ENCODE measurements at regions not wholly inside any gene's neighbourhood (a gene's known extent, or its start where the extent isn't known, plus 50 kb on each side); places are given as distances from the start of the nearest gene placed in this dataset.

GRCh38 chr7:67426654-67427053 lies 430.0 kb downstream of the TYW1 start:
- DNase-seq, result no peak

GRCh38 chr7:67429735-67430134 lies 433.1 kb downstream of the TYW1 start:
- no peak for DNase-seq

GRCh38 chr7:67432536-67433234 lies 436.1 kb downstream of the TYW1 start:
- DNase-seq, result no peak

- DNase-seq, result no peak
Measured at GRCh38 chr7:67435894-67436535, 439.4 kb downstream of the TYW1 start.

- no peak for DNase-seq
Measured at GRCh38 chr7:67438198-67438882, 441.7 kb downstream of the TYW1 start.

DNA sequence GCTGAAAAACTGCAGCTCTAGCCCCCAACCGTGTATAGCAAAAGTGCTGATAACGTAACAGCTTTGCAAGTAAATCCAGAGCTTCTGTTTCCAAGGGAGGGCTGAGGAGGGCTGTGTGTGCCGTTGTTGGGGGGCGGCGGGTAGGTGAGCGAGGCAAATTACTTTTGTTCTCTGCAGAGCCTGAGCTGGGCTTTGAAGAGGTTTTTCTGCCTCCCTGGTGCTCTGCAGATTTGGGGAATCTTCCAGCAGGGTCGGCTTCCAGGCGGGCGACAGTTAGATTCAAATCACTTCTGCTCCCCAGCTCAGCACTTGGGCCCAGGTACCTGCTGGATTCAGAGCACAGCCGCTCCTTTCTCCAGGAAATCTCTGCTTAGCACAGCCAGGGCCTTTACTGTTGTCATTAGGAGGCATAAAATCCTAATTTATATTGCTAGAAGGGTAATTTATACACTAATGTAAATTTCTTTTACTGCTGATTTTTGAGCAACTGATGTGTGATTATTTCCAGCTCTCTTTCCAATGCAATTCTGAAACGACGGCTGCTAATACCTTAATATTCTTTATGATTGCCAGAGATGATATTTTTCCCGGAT lies 442.4 kb downstream of the TYW1 start:
- DNase-seq, result no peak

GRCh38 chr7:67440321-67440720 lies 443.7 kb downstream of the TYW1 start:
- no peak for DNase-seq

- DNase-seq, result no peak
Measured at GRCh38 chr7:67445728-67446127, 449.1 kb downstream of the TYW1 start.

DNA sequence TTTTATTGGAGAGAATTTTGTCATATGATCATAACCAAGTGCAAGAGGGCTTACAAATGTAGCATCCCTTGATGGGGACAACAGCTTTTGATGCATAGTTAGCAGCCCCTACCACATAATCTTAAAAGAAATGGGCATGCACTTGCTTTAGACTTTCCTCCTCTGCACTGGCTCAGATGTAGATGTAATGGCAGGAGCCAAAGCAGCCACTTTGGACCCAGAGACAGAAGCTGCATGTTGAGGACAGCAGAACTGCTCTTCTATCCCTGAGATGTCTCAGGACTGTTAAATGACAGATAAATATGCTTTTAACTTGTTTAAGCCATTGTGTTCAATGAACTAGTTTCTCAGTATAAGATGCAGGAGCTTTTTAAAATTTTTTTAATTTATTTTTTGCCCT lies 450.7 kb downstream of the TYW1 start:
- DNase-seq, result no peak

GRCh38 chr7:67448271-67448670 lies 451.6 kb downstream of the TYW1 start:
- DNase-seq, result no peak

DNA sequence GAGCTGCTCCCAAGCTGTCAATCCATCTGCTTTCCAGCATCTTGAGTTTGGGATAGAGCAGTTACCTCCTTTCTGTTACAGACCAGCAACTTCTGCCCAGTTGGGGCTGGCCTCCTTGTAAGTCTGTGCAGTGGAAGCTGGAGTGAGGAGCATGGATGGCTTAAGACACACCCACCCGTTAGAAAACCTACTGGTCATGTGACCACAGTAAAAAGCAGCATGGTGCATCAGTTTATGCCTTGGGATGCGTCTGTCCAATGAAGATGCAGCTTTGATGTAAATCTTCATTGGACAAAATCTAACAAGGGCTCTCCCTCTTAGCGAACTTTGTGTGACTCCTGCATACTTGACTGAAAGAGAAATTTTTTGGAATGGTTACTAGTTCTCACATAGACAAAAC lies 453.5 kb downstream of the TYW1 start:
- DNase-seq, result no peak

DNA sequence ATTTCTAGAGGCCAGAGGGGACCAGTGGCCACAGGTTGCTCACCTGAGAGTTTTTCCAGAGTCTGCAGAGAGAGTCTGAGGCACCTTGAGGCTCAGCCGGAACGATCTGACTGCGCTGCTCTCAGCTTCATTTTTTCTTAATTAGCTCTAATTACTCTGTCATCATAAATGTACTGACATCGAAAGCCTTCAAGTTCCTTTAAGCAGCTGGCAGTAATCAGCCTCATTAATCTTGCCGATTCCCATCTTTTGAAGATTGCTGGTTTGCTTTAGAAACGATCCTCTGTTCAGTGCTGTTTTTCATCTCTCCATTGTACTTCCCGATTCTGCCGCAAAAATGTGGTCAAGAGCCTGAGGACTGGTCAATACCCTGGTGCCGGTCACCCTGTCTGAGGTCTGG lies 454.7 kb downstream of the TYW1 start:
- DNase-seq, result no peak

DNA sequence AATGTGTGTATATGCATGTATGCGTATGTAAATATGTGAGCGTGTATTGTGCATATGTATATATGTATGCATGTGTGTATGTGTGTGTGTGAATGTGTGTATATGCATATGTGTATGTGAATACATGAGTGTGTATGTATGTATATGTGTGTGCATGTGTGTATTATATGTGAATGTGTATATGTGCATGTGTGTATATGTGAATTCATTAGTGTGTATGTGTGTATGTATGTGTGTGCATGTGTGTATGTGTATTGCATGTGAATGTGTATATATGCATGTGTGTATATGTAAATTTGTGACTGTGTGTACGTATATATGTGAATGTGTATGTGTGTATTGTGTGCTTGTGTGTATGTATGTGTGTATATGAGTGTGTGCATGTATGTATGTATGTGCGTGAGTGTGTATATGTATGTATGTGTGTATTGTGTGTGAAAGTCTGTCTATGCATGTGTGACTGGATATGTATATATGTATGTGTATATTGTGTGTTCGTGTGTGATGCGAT lies 455.9 kb downstream of the TYW1 start:
- DNase-seq, result no peak

DNA sequence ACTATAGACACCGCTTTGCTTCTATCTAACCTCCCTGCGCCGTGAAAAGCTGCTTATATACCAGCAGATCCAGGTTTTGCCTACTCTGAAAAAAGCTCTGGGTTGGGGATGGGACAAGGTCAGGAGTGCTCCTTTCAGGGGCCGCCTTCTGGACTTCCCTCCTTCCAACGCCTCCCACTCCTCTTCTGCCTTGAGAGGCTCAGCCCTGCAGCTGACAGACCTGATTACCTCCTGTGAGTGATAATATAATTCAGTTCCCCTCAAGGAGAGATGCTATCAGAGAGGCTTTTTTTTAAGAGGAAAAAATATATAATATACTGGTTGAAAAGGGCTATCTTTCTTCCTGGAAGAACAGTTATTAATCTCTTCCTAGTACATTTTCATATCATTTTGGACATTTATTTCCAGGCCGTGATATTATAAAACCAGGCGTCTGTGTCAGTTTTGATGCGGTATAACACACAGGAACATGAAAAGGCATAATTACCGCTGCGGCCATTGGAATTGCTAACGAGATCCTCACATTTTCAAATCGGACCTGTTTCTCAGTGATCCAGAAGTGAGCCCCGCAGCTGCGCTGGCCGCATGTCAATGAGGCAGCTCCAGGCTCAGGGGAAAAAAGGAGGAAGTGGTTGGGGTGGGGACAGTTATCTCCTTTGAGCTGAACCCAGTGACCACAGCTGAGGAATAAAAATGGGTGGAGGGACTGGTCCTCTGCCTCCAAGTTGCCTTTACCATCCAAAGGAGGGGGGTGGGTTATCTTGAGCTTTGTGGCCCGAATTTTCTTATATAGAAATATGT lies 457.1 kb downstream of the TYW1 start:
- DNase-seq, result peak; percentile 1

DNA sequence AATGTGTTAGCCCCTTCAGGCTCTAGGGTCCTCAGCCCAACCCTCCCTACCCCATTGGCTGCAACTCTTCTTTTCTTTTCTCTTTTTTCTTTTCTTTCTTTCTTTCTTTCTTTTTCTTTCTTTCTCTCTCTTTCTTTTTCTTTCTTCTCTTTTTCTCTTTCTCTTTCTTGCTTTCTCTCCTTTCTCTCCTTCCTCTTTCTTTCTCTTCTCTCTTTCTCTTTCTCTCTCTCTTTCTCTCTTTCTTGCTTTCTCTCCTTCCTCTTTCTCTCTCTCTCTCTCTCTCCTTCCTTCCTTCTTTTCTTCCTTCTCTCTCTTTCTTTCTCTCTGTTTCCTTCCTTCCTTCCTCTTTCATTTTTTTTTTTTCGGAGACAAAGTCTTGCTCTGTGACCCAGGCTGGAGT lies 458.9 kb downstream of the TYW1 start:
- no peak for DNase-seq

DNA sequence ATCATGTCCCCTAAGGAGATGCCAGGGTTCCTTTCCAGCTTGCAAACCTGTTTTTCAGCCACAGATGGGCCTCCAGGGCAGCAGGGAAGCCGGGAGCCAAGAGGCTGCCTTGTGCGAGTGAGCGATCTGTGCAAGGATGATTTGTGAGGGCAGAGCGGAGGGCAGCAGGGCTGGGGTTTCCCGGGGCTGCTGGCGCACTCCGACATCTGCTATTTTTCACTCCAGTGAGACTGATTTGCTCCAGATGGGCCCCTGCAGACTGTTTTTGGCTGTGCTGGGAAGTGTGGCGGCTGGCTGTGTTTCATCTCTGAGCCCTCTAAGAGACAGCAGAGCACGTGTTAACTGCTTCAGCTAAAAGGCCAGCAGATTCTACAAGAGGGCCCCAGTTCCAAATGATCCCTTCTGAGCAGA lies 466.2 kb downstream of the TYW1 start:
- no peak for DNase-seq

- no peak for DNase-seq
Measured at GRCh38 chr7:67463316-67463715, 466.7 kb downstream of the TYW1 start.

DNA sequence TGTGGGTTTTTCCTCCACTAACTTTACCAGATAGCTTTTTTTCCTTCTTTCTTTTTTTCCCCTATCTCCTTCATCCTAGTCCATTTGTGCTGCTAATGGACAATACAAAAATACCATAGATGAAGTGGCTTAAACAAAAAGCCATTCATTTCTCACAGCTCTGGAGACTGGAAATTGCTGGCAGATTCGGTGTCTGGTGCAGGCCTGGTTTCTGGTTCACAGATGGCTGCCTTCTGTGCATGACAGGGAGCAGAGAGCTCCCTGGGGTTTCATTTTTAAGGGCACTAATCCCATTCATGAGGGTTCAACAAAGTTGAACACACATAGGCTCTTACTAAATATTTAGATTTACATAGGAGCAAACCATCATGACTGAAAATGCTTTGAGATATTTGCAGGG lies 467.4 kb downstream of the TYW1 start:
- DNase-seq, result no peak

DNA sequence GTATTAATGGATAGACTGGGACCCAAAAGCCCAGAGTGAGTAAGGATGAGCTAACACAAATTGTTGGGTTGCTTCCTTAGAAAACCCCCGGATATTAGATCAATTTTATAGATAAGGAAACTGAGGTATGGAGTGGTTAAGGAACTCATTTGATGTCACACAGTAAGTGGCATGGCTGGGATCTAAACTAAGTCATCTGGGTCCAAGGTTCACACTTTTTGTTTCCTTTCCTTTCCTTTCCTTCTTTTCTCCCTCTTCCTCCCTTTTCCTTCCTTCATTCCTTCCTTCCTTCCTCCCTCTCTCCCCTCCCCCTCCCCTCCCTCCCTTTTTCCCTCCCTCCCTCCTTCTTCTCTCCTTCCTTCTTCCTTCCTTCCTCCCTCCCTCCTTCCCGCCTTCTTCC lies 469.5 kb downstream of the TYW1 start:
- DNase-seq, result no peak

DNA sequence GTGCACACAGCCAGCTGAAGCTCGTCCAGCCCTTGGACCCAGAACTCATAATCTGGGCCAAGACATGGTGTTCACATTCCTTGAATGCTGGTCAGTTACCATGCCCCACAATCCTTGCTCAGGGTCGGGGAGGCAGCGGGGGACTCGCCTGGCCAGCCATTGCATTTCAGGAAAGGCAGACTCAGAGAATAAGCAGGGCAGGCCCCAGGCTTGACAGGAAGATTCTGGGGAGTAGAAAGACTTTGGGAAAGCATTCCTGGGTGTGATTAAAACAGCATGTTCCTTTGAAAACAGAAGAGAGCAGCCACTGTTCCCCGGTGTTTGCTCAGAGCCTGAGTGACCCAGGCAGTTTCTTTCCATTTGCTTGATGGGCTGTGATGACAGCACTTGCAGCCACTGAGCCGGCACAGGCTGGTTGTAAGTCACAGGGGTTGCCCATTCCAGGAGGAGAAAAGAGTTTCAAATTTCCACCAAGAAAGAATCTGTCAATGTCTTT lies 473.7 kb downstream of the TYW1 start:
- DNase-seq, result no peak

GRCh38 chr7:67475293-67475692 lies 478.7 kb downstream of the TYW1 start:
- DNase-seq, result no peak

DNA sequence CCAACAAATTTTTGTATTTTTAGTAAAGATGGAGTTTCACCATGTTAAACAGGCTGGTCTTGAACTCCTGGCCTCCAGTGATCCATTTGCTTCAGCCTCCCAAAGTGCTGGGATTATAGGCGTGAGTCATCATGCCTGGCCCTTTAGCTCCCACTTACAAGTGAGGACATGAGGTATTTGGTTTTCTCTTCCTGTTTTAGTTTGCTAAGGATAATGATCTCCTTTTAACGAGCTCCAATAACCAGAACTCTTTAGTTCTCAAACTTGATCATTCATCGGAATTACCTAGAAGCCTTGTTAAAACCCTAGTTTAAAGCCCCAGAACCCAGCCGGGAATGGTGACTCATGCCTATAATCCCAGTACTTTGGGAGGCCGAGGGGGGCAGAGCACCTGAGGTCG lies 481.4 kb downstream of the TYW1 start:
- DNase-seq, result no peak
